ENCODE measurements at regions not wholly inside any gene's neighbourhood (a gene's known extent, or its start where the extent isn't known, plus 50 kb on each side); places are given as distances from the start of the nearest gene placed in this dataset.

DNA sequence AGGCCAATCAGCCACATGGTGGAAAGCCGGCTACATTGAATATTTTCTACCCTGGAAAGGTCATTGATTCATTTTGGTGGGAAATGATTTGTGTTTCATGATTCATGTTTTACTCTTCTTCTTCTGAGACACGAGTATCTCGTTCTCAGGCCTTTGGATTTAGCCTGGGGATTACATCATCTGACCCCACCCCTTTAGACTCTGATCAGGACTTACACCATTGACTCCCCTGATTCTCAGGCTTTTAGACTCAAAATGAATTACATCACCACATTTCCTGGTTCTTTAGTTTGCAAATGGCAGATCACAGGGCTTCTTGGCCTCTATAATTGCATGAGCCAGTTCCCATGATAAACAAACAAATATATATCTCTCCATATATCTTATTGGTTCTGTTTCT lies 228.8 kb downstream of the ADGRG6 start:
- Histone ChIP-seq H3K79me2 (ENCODE audit: insufficient read depth) (no peaks in the 10 kb centered on the region), H3K4me1 (ENCODE audit: control insufficient read depth in 1 of 2, insufficient read depth in 2 of 2, low read depth in 1 of 2, low read length in 1 of 2) (no peaks in the 10 kb centered on the region), H3F3A (replicated peaks; ENCODE audit: insufficient read depth) (no peaks in the 10 kb centered on the region), H3K9ac (no peak overlapping the region), H2AFZ (ENCODE audit: low read depth) (no peak overlapping the region), H4K20me1 (ENCODE audit: insufficient read depth) (no peaks in the 10 kb centered on the region), H3K4me2 (no peak overlapping the region), H3K27ac (ENCODE audit: low read depth in 2 of 2, low read length in 1 of 2) (no peak overlapping the region), H3K27me3 (ENCODE audit: insufficient read depth) (no peaks in the 10 kb centered on the region), H3K9me2 (no peaks in the 10 kb centered on the region), H3K4me3 (ENCODE audit: low read depth in 2 of 2, low read length in 1 of 2) (no peak overlapping the region), H3K36me3 (replicated peaks in 1 of 2; ENCODE audit: control insufficient read depth in 1 of 2, insufficient read depth in 2 of 2, low read length in 1 of 2) (no peaks in the 10 kb centered on the region), H3K9me3 (no peaks in the 10 kb centered on the region)
- TF ChIP-seq, protein P1, sequence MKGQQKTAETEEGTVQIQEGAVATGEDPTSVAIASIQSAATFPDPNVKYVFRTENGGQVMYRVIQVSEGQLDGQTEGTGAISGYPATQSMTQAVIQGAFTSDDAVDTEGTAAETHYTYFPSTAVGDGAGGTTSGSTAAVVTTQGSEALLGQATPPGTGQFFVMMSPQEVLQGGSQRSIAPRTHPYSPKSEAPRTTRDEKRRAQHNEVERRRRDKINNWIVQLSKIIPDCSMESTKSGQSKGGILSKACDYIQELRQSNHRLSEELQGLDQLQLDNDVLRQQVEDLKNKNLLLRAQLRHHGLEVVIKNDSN (IDR thresholded peaks at IDR 0.05; ENCODE audit: borderline replicate concordance, low read depth) = no peak
- no peak for TF ChIP-seq SIN3A (IDR thresholded peaks at IDR 0.05; ENCODE audit: borderline replicate concordance, low read depth, low read length)
- TF ChIP-seq MEF2A (IDR thresholded peaks at IDR 0.05; ENCODE audit: borderline replicate concordance, low read depth) = no peak
- TF ChIP-seq, protein P2, sequence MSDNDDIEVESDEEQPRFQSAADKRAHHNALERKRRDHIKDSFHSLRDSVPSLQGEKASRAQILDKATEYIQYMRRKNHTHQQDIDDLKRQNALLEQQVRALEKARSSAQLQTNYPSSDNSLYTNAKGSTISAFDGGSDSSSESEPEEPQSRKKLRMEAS (IDR thresholded peaks at IDR 0.05; ENCODE audit: low read depth) = no peak
- TF ChIP-seq RCOR1 (IDR thresholded peaks at IDR 0.05; ENCODE audit: low read length) = no peak
- TF ChIP-seq EZH2phosphoT487 (IDR thresholded peaks at IDR 0.05; ENCODE audit: borderline replicate concordance, low read depth) = no peak
- no peak for TF ChIP-seq POLR2AphosphoS5 (IDR thresholded peaks at IDR 0.05; ENCODE audit: low read depth, low read length)
- TF ChIP-seq FOXJ3 (CRISPR knock-in tag; IDR thresholded peaks at IDR 0.05) = no peak
- TF ChIP-seq RAD21 (IDR thresholded peaks at IDR 0.05; ENCODE audit: low read length) = no peak
- TF ChIP-seq, protein P3, sequence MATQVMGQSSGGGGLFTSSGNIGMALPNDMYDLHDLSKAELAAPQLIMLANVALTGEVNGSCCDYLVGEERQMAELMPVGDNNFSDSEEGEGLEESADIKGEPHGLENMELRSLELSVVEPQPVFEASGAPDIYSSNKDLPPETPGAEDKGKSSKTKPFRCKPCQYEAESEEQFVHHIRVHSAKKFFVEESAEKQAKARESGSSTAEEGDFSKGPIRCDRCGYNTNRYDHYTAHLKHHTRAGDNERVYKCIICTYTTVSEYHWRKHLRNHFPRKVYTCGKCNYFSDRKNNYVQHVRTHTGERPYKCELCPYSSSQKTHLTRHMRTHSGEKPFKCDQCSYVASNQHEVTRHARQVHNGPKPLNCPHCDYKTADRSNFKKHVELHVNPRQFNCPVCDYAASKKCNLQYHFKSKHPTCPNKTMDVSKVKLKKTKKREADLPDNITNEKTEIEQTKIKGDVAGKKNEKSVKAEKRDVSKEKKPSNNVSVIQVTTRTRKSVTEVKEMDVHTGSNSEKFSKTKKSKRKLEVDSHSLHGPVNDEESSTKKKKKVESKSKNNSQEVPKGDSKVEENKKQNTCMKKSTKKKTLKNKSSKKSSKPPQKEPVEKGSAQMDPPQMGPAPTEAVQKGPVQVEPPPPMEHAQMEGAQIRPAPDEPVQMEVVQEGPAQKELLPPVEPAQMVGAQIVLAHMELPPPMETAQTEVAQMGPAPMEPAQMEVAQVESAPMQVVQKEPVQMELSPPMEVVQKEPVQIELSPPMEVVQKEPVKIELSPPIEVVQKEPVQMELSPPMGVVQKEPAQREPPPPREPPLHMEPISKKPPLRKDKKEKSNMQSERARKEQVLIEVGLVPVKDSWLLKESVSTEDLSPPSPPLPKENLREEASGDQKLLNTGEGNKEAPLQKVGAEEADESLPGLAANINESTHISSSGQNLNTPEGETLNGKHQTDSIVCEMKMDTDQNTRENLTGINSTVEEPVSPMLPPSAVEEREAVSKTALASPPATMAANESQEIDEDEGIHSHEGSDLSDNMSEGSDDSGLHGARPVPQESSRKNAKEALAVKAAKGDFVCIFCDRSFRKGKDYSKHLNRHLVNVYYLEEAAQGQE (IDR thresholded peaks at IDR 0.05; ENCODE audit: low read depth, low read length) = no peak
- TF ChIP-seq NFIC (IDR thresholded peaks at IDR 0.05; ENCODE audit: borderline replicate concordance) = no peak
- 34% methylated on average over 3 of the region's 3 CpGs for WGBS (ENCODE audit: low lambda C conversion rate)
- ChIA-PET POLR2A (no interaction called here), CTCF (no interaction called here)
- no peak for DNase-seq

DNA sequence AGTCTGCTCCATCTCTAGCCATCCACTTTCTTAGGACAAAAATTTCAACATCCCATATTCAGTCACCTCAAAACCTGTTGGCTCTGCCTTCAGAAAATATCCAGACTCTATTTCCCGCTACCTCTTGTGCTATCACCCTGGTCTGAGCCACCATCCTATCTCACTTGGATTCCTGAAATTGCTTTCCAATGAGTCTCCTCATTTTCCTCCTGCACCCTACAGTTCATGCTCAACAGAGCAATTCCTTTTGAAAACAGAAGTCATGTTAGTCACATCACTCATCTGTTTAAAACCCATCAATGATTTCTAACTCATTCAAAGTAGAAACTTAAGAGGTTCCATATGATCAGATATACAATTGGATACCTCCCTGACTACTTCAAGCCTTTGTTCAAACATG lies 229.9 kb downstream of the ADGRG6 start:
- CTCF ChIA-PET = no interaction called here
- no peak overlapping the region for H3K4me2 ChIP-seq
- no peak overlapping the region for H3K27ac ChIP-seq (ENCODE audit: low read depth in 2 of 2, low read length in 1 of 2)
- TF ChIP-seq, protein P4, sequence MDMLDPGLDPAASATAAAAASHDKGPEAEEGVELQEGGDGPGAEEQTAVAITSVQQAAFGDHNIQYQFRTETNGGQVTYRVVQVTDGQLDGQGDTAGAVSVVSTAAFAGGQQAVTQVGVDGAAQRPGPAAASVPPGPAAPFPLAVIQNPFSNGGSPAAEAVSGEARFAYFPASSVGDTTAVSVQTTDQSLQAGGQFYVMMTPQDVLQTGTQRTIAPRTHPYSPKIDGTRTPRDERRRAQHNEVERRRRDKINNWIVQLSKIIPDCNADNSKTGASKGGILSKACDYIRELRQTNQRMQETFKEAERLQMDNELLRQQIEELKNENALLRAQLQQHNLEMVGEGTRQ (IDR thresholded peaks at IDR 0.05; ENCODE audit: borderline replicate concordance, low read depth, low read length) = no peak
- no peak for TF ChIP-seq RCOR1 (IDR thresholded peaks at IDR 0.05; ENCODE audit: low read length)
- no peak for TF ChIP-seq FOXJ3 (CRISPR knock-in tag; IDR thresholded peaks at IDR 0.05)
- no peak for TF ChIP-seq RAD21 (IDR thresholded peaks at IDR 0.05; ENCODE audit: low read length)
- TF ChIP-seq POLR2AphosphoS5 (IDR thresholded peaks at IDR 0.05; ENCODE audit: low read depth, low read length) = no peak
- TF ChIP-seq FOSL2 (IDR thresholded peaks at IDR 0.05; ENCODE audit: borderline replicate concordance, low read depth) = no peak
- TF ChIP-seq GATA2 (CRISPR knock-in tag; IDR thresholded peaks at IDR 0.05) = no peak
- TF ChIP-seq, protein P5, sequence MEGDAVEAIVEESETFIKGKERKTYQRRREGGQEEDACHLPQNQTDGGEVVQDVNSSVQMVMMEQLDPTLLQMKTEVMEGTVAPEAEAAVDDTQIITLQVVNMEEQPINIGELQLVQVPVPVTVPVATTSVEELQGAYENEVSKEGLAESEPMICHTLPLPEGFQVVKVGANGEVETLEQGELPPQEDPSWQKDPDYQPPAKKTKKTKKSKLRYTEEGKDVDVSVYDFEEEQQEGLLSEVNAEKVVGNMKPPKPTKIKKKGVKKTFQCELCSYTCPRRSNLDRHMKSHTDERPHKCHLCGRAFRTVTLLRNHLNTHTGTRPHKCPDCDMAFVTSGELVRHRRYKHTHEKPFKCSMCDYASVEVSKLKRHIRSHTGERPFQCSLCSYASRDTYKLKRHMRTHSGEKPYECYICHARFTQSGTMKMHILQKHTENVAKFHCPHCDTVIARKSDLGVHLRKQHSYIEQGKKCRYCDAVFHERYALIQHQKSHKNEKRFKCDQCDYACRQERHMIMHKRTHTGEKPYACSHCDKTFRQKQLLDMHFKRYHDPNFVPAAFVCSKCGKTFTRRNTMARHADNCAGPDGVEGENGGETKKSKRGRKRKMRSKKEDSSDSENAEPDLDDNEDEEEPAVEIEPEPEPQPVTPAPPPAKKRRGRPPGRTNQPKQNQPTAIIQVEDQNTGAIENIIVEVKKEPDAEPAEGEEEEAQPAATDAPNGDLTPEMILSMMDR (IDR thresholded peaks at IDR 0.05) = no peak
- no peak for TF ChIP-seq CHD2 (IDR thresholded peaks at IDR 0.05; ENCODE audit: low read length, partially characterized antibody)
- TF ChIP-seq NFIC (IDR thresholded peaks at IDR 0.05; ENCODE audit: borderline replicate concordance) = no peak

More for the DNA sequence above, 229.9 kb downstream of the ADGRG6 start:
- Histone ChIP-seq H3K36me3 (replicated peaks in 1 of 2; ENCODE audit: control insufficient read depth in 1 of 2, insufficient read depth in 2 of 2, low read length in 1 of 2) (no peaks in the 10 kb centered on the region), H3K4me3 (ENCODE audit: low read depth in 2 of 2, low read length in 1 of 2) (no peak overlapping the region), H3K4me1 (ENCODE audit: control insufficient read depth in 1 of 2, insufficient read depth in 2 of 2, low read depth in 1 of 2, low read length in 1 of 2) (no peaks in the 10 kb centered on the region), H3K9ac (no peak overlapping the region), H3K9me2 (no peaks in the 10 kb centered on the region), H2AFZ (ENCODE audit: low read depth) (no peak overlapping the region), H3K9me3 (no peaks in the 10 kb centered on the region), H3K27me3 (ENCODE audit: insufficient read depth) (no peaks in the 10 kb centered on the region), H4K20me1 (ENCODE audit: insufficient read depth) (no peaks in the 10 kb centered on the region), H3K79me2 (ENCODE audit: insufficient read depth) (no peaks in the 10 kb centered on the region), H3F3A (replicated peaks; ENCODE audit: insufficient read depth) (no peaks in the 10 kb centered on the region)
- DNase-seq = no peak
- POLR2A ChIA-PET = no interaction called here
- WGBS (ENCODE audit: low lambda C conversion rate) = 26% methylated on average over 1 of the region's 1 CpG

All from SK-N-SH (cell line).